ENCODE measurements at regions not wholly inside any gene's neighbourhood (a gene's known extent, or its start where the extent isn't known, plus 50 kb on each side); places are given as distances from the start of the nearest gene placed in this dataset.

DNA sequence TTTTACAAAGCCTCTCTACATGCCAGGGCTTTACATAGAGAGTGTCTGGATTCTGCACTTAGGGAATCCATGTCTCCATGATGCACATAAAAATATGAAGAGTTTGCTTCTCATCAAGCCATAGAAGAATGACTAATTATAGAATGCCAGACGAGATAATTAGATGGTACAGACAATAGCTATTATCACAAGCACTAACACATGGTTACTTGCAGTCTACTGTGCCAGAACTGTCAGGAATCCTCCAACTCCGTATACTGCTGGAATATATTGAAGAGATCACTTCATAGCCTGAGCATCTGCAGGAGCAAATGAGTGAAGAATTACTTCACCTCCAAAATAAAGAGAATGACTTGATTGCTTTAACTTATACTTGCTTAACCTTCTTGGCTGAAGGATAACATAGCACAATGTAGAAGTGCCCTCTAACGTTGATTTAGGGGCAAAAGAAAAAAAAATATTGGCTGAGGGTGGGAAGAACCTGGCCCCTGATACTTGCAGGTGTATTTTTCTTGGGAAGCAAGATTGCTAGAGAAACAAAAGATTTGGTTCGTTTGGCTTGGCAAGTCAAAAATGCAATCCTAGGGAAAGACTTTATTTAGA is 272.8 kb upstream of the FAR2 start:
- TF ChIP-seq CTCF (IDR thresholded peaks at IDR 0.05; ENCODE audit: poor library complexity, severe bottlenecking) (no peak), TAF1 (IDR thresholded peaks at IDR 0.05; ENCODE audit: low read depth) (no peak), POLR2AphosphoS5 (IDR thresholded peaks at IDR 0.05) (no peak), EP300 (conservative IDR thresholded peaks at IDR 0.05; ENCODE audit: poor library complexity, severe bottlenecking) (no peak), EZH2 (IDR thresholded peaks at IDR 0.05; ENCODE audit: borderline replicate concordance, insufficient read depth, low read length, poor library complexity, severe bottlenecking) (no peak)
